B cell (primary cell): ENCODE measurements at regions not wholly inside any gene's neighbourhood (a gene's known extent, or its start where the extent isn't known, plus 50 kb on each side); places are given as distances from the start of the nearest gene placed in this dataset.

Experiments used
- ATAC-seq: fragments of 200-7000 bp; cut with Tn5 transposase; one replicate; pipeline ENCODE4 v1.10.0; 2021; ENCODE audit warnings: low read depth, mild to moderate bottlenecking, moderate number of reproducible peaks, moderate library complexity
- CTCF ChIA-PET: fragments of 350-600 bp; sonication (Branson Sonifier 250); formaldehyde crosslinking; loops from one replicate; lab custom pipeline; 2021; ENCODE audit warnings: antibody characterized with exemption, inconsistent platforms; lab: Charles Lee
- POLR2A ChIA-PET: fragments of 350-600 bp; sonication (Branson Sonifier 250); formaldehyde crosslinking; loops from one replicate; lab custom pipeline; 2021; ENCODE audit warnings: antibody characterized with exemption; lab: Charles Lee
- DNase-seq: peaks from one replicate; pipeline ENCODE4 v3.0.0; 2013
- H2AFZ ChIP-seq: 2 replicates; pipeline ENCODE4 v1.6.1; 2012; ENCODE audit warnings: mild to moderate bottlenecking, low read depth, low read length; ENCODE audit not compliant: insufficient read depth, poor library complexity, severe bottlenecking
- H3K27ac ChIP-seq, 2 donors: 1 replicate in 1 of 2; 2 replicates in 1 of 2; pipeline ENCODE4 v1.5.1; 2012 to 2013; ENCODE audit warnings: low read length in 2 of 2, mild to moderate bottlenecking in 2 of 2, moderate library complexity in 1 of 2
- H3K27me3 ChIP-seq, 4 experiments: fragments of 200-600 bp in 1 of 4; sonication (generic) in 1 of 4; replicated peaks in 1 of 4; 1 replicate in 2 of 4; 2 replicates in 2 of 4; pipeline versions ENCODE4 v1.6.1 to v1.7.0; 2013 to 2016; ENCODE audit warnings: low read length in 3 of 4, mild to moderate bottlenecking in 2 of 4, mixed read lengths in 1 of 4, moderate library complexity in 1 of 4; ENCODE audit not compliant: insufficient read depth in 4 of 4, control insufficient read depth in 3 of 4; ENCODE audit errors: control extremely low read depth in 1 of 4
- H3K36me3 ChIP-seq, 2 experiments: replicated peaks in 1 of 2; 1 replicate in 1 of 2; 2 replicates in 1 of 2; pipeline versions ENCODE4 v1.6.1 to v1.7.1; 2013; ENCODE audit warnings: low read length in 1 of 2; ENCODE audit not compliant: insufficient read depth in 2 of 2, control insufficient read depth in 1 of 2; ENCODE audit errors: control extremely low read depth in 1 of 2, extremely low read depth in 1 of 2
- H3K4me1 ChIP-seq, 2 donors: fragments of 200-600 bp in 1 of 2; sonication (generic) in 1 of 2; 1 replicate in 1 of 2; 2 replicates in 1 of 2; pipeline versions ENCODE4 v1.5.1 to v1.6.1; 2013 to 2017; ENCODE audit warnings: low read length in 2 of 2; ENCODE audit not compliant: control insufficient read depth in 2 of 2, insufficient read depth in 2 of 2
- H3K4me2 ChIP-seq: replicated peaks from 2 replicates; pipeline ENCODE3; 2012; ENCODE audit warnings: mild to moderate bottlenecking, low read depth, low read length; ENCODE audit not compliant: poor library complexity, severe bottlenecking
- H3K4me3 ChIP-seq, 5 experiments: fragments of 200-600 bp in 1 of 5; sonication (generic) in 1 of 5; 1 replicate in 3 of 5; 2 replicates in 2 of 5; pipeline versions ENCODE4 v1.5.1 to v1.7.0; 2011 to 2016; ENCODE audit warnings: low read length in 4 of 5, mild to moderate bottlenecking in 4 of 5, low read depth in 2 of 5, control low read depth in 1 of 5, moderate library complexity in 1 of 5; ENCODE audit not compliant: insufficient read depth in 1 of 5; ENCODE audit errors: control extremely low read depth in 1 of 5, extremely low read depth in 1 of 5
- H3K79me2 ChIP-seq: fragments of 200-600 bp; sonication (generic); one replicate; pipeline ENCODE4 v1.6.0; 2016; ENCODE audit warnings: low read length; ENCODE audit not compliant: control insufficient read depth, insufficient read depth
- H3K9ac ChIP-seq: fragments of 200-600 bp; sonication (generic); 2 replicates; pipeline ENCODE4 v1.6.1; 2017; ENCODE audit warnings: mild to moderate bottlenecking, low read length, moderate library complexity
- H3K9me3 ChIP-seq, 3 donors: one replicate each; pipeline versions ENCODE4 v1.6.1 to v1.7.1; 2013; ENCODE audit warnings: low read length in 2 of 3; ENCODE audit not compliant: control insufficient read depth in 2 of 3, insufficient read depth in 1 of 3; ENCODE audit errors: control extremely low read depth in 1 of 3
- H4K20me1 ChIP-seq: 2 replicates; pipeline ENCODE4 v1.6.0; 2012; ENCODE audit warnings: mild to moderate bottlenecking, low read length; ENCODE audit not compliant: insufficient read depth, control insufficient read depth, poor library complexity, severe bottlenecking
- H3K27ac Mint-ChIP-seq: one replicate; pipeline ENCODE4 v1.8.0; 2021; ENCODE audit warnings: mixed read lengths
- H3K27me3 Mint-ChIP-seq: one replicate; pipeline ENCODE4 v1.8.0; 2021; ENCODE audit warnings: mixed read lengths
- H3K4me1 Mint-ChIP-seq: one replicate; pipeline ENCODE4 v1.8.0; 2021; ENCODE audit warnings: mixed read lengths
- H3K4me3 Mint-ChIP-seq: one replicate; pipeline ENCODE4 v1.8.0; 2021; ENCODE audit warnings: mixed read lengths
- H3K9me3 Mint-ChIP-seq: one replicate; pipeline ENCODE4 v1.8.0; 2022; ENCODE audit warnings: mixed read lengths; ENCODE audit not compliant: insufficient read depth
- CTCF ChIP-seq: fragments of 200-600 bp; IDR thresholded peaks from one replicate; pipeline ENCODE4 v1.8.0; 2022; ENCODE audit warnings: antibody characterized with exemption, mild to moderate bottlenecking
- EZH2 ChIP-seq: IDR thresholded peaks from 2 replicates; pipeline ENCODE4 v1.6.1; 2012; ENCODE audit warnings: borderline replicate concordance, low read depth, mild to moderate bottlenecking, moderate library complexity, low read length; ENCODE audit not compliant: insufficient read depth, poor library complexity, severe bottlenecking
- WGBS: methylation state at CpG from one replicate; pipeline ENCODE4 v1.1.5; 2013; ENCODE audit warnings: missing lambda C conversion rate; ENCODE audit not compliant: insufficient coverage; 5-methylcytosine and 5-hydroxymethylcytosine counted together
- intact Hi-C: fragments of 100-400 bp; cut with micrococcal nuclease; formaldehyde crosslinking; loops from one replicate; pipeline ENCODE4 v1.10.0; 2022

DNA sequence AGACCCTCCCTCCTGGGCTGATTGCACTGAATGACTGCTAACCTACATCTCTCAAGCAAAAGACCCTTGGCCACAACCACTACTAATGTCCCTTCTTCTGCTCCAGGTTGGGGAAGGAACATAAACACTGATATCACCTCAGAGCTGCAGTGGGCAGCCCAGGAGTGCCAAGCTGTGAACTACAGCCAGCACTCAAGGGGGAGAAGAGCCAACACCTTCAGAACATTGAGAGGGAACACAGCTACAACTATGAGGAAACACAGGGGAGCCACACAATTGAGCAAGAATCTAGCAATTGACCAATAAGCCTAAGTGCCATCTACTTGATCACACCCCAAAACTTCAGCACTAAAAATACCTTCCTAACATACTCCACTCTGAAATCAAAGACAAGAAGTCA lies 222.8 kb downstream of the SPATA18 start:
- no peaks in the 10 kb centered on the region for H3K4me1 ChIP-seq
- no peaks in the 10 kb centered on the region for H3K36me3 ChIP-seq
- peaks cover 3% of the 10 kb centered on the region for H3K9me3 Mint-ChIP-seq
- H3K4me3 Mint-ChIP-seq, result no peak overlapping the region
- peaks cover 0 to 9% (median 2%) of the 10 kb centered on the region in 3 donors for H3K9me3 ChIP-seq
- no peak overlapping the region for H2AFZ ChIP-seq
- DNase-seq (no peak), ATAC-seq (no peak)
- H3K27me3 Mint-ChIP-seq, result no peaks in the 10 kb centered on the region
- H4K20me1 ChIP-seq, result no peaks in the 10 kb centered on the region
- ChIA-PET CTCF (no interaction called here), POLR2A (no interaction called here)
- no peak overlapping the region for H3K4me2 ChIP-seq
- H3K27ac Mint-ChIP-seq, result no peak overlapping the region
- H3K9ac ChIP-seq, result no peak overlapping the region
- H3K79me2 ChIP-seq, result no peaks in the 10 kb centered on the region
- no peaks in the 10 kb centered on the region for H3K4me1 Mint-ChIP-seq
- intact Hi-C loops, result no loop called here
- no peaks in the 10 kb centered on the region for H3K27me3 ChIP-seq
- no peak overlapping the region for H3K27ac ChIP-seq
- TF ChIP-seq EZH2, result no peak
- TF ChIP-seq CTCF, result no peak
- no peak overlapping the region for H3K4me3 ChIP-seq

DNA sequence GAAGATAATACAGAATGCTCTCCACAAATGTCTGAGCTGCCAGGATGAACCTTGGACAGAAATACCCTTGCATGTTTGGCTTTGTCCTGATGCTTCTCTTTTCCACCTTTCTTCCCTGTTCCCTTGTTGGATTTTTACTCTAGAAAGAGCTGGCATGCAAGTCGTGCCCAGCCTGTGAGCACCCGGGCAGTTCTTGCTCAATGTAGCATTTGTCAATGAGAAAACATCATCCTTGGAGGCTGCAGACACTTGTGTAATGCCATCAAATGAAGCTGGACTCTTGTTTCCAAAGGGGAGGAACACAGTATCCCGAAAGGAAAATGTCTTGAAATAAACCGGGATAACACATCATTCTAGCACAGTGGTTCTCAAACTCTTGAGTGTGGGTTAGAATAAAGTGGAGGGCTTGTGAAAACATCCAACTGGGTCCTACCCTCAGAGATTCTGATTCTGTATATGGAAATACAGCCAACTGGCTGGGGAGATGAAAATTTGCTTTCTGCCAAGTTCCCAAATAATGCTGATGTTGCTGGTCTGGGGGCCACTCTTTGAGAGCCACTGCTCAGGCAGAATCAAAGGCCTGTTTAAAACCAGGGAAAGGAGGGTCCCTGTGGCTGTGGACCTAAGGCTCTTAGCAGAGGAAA lies 237.2 kb downstream of the SPATA18 start:
- no peaks in the 10 kb centered on the region for H3K4me1 Mint-ChIP-seq
- Histone ChIP-seq H3K9ac (no peak overlapping the region), H4K20me1 (no peaks in the 10 kb centered on the region), H3K4me2 (no peak overlapping the region), H3K9me3 (no peaks in the 10 kb centered on the region), H3K36me3 (no peaks in the 10 kb centered on the region), H3K4me3 (no peak overlapping the region), H3K79me2 (no peaks in the 10 kb centered on the region), H3K27me3 (no peaks in the 10 kb centered on the region), H3K4me1 (no peaks in the 10 kb centered on the region), H3K27ac (no peak overlapping the region), H2AFZ (no peak overlapping the region)
- intact Hi-C loops, result no loop called here
- CTCF ChIA-PET, result no interaction called here
- no peak for ATAC-seq
- H3K4me3 Mint-ChIP-seq, result no peak overlapping the region
- H3K9me3 Mint-ChIP-seq, result no peaks in the 10 kb centered on the region
- H3K27me3 Mint-ChIP-seq, result no peaks in the 10 kb centered on the region
- 88% methylated on average over 4 of the region's 4 CpGs for WGBS
- POLR2A ChIA-PET, result no interaction called here
- no peak for DNase-seq
- TF ChIP-seq CTCF, result no peak
- TF ChIP-seq EZH2, result no peak
- H3K27ac Mint-ChIP-seq, result no peak overlapping the region
